ENCODE measurements at regions not wholly inside any gene's neighbourhood (a gene's known extent, or its start where the extent isn't known, plus 50 kb on each side); places are given as distances from the start of the nearest gene placed in this dataset.

DNA sequence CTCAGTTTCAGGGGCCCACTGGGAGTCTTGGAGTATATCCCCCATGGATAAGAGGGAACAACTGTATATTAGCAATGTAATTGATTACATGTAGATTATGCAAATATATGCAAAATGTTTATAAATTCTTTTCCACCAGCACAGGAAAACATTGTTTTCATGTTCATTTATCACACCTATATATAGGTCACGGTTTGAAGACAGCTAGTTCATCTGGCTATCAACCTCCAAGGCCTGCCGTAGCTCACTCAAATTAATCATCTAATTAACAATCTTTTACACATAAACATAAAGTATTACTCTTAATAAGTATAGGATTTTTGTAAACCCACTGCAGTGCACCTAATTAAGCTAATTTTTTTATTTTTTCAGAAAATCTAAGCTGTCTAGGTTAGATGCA is 53.7 kb upstream of the SP4 start:
- no peak for FAIRE-seq
- TF ChIP-seq TAF1 (IDR thresholded peaks at IDR 0.05; ENCODE audit: low read depth, low read length) (no peak), POLR2A (IDR thresholded peaks at IDR 0.05; ENCODE audit: low read depth, low read length) (no peak), POLR2AphosphoS5 (IDR thresholded peaks at IDR 0.05; ENCODE audit: low read depth, low read length) (no peak), PAX5 (IDR thresholded peaks at IDR 0.05; ENCODE audit: insufficient read depth, low read length, severe bottlenecking) (no peak), POU2F2 (IDR thresholded peaks at IDR 0.05; ENCODE audit: low read depth, low read length) (no peak), SPI1 (IDR thresholded peaks at IDR 0.05; ENCODE audit: low read depth, low read length) (no peak)

DNA sequence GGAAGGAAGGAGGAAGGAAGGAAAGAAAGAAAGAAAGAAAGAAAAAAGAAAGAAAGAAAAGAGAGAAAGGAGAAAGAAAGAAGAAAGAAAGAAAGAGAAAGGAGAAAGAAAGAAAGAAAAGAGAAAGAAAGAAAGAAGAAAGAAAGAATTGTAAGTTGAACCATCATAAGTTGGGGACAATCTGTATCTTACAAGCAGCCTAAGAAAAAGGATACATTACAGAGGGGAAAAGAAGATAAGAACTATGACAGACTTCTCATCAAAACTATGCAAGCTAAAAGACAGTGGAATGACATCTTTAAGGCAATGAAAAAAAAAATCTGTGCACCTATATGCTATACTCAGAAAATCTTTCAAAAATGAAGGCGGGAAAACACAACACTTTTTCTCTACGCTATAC is 50.3 kb upstream of the SP4 start:
- FAIRE-seq = no peak
- no peak for DNase-seq (ENCODE audit: insufficient read length, low spot score)
- TF ChIP-seq POLR2AphosphoS5 (IDR thresholded peaks at IDR 0.05; ENCODE audit: low read depth, low read length) (no peak), POLR2A (IDR thresholded peaks at IDR 0.05; ENCODE audit: low read depth, low read length) (no peak)

More for the DNA sequence above, 53.7 kb upstream of the SP4 start:
- no peak for DNase-seq (ENCODE audit: insufficient read length, low spot score)

Measured in GM12891 (cell line).